HG03045 (cell line): ENCODE measurements at regions not wholly inside any gene's neighbourhood (a gene's known extent, or its start where the extent isn't known, plus 50 kb on each side); places are given as distances from the start of the nearest gene placed in this dataset.

Experiments
- ATAC-seq: cut with Tn5 transposase; IDR thresholded peaks from one replicate; pipeline ENCODE4 v1.9.1; 2021; ENCODE audit warnings: mild to moderate bottlenecking, moderate library complexity; ENCODE audit not compliant: unreplicated experiment

- ATAC-seq = no peak
Observed at GRCh38 chr12:58131986-58132755, 190.8 kb downstream of the ATP23 start.

- ATAC-seq = no peak
Observed at GRCh38 chr12:58138424-58138823, 197.1 kb downstream of the ATP23 start.

GRCh38 chr12:58139894-58140293 lies 198.5 kb downstream of the ATP23 start:
- no peak for ATAC-seq

- no peak for ATAC-seq
Observed at GRCh38 chr12:58140395-58140794, 199.0 kb downstream of the ATP23 start.

- no peak for ATAC-seq
Observed at GRCh38 chr12:58142991-58143390, 201.6 kb downstream of the ATP23 start.

GRCh38 chr12:58143498-58143995 lies 202.2 kb downstream of the ATP23 start:
- ATAC-seq = no peak

- ATAC-seq = no peak
Observed at GRCh38 chr12:58148405-58148804, 207.0 kb downstream of the ATP23 start.

- no peak for ATAC-seq
Observed at GRCh38 chr12:58148976-58149375, 207.6 kb downstream of the ATP23 start.

GRCh38 chr12:58154359-58154758 lies 213.0 kb downstream of the ATP23 start:
- no peak for ATAC-seq

GRCh38 chr12:58156697-58157096 lies 215.3 kb downstream of the ATP23 start:
- ATAC-seq = no peak

GRCh38 chr12:58159941-58160340 lies 218.6 kb downstream of the ATP23 start:
- ATAC-seq = no peak

GRCh38 chr12:58161773-58162172 lies 220.4 kb downstream of the ATP23 start:
- no peak for ATAC-seq

GRCh38 chr12:58163021-58163420 lies 221.7 kb downstream of the ATP23 start:
- no peak for ATAC-seq

- no peak for ATAC-seq
Observed at GRCh38 chr12:58166643-58167042, 225.3 kb downstream of the ATP23 start.

- ATAC-seq = no peak
Observed at GRCh38 chr12:58167622-58168021, 226.3 kb downstream of the ATP23 start.

- ATAC-seq = no peak
Observed at GRCh38 chr12:58169826-58170225, 228.5 kb downstream of the ATP23 start.

- no peak for ATAC-seq
Observed at GRCh38 chr12:58171914-58172313, 230.5 kb downstream of the ATP23 start.

GRCh38 chr12:58172433-58173073 lies 231.2 kb downstream of the ATP23 start:
- ATAC-seq = no peak

- ATAC-seq = no peak
Observed at GRCh38 chr12:58174316-58174715, 232.9 kb downstream of the ATP23 start.

GRCh38 chr12:58176296-58176869 lies 235.0 kb downstream of the ATP23 start:
- no peak for ATAC-seq

GRCh38 chr12:58177366-58177765 lies 236.0 kb downstream of the ATP23 start:
- no peak for ATAC-seq

GRCh38 chr12:58184212-58184611 lies 242.8 kb downstream of the ATP23 start:
- ATAC-seq = no peak
